Neural cell (in vitro differentiated cells): ENCODE measurements at regions not wholly inside any gene's neighbourhood (a gene's known extent, or its start where the extent isn't known, plus 50 kb on each side); places are given as distances from the start of the nearest gene placed in this dataset.

Experiments
- H2AFZ ChIP-seq: fragments of 200-600, 300-800 bp; sonication (generic), shearing (Covaris generic); 2 replicates; pipeline ENCODE4 v1.6.0; 2014; ENCODE audit warnings: low read depth, mild to moderate bottlenecking, antibody characterized with exemption, low read length, moderate library complexity
- H3F3A ChIP-seq: fragments of 200-600 bp; shearing (Covaris generic); 2 replicates; pipeline ENCODE4 v1.6.1; 2016; ENCODE audit warnings: mild to moderate bottlenecking, moderate library complexity, mixed read lengths, antibody characterized with exemption, low read length; ENCODE audit not compliant: insufficient read depth, poor library complexity, severe bottlenecking
- H3K27ac ChIP-seq: fragments of 200-600, 300-800 bp; sonication (generic), shearing (Covaris generic); 2 replicates; pipeline ENCODE4 v1.5.1; 2014; ENCODE audit warnings: mild to moderate bottlenecking, low read length, moderate library complexity
- H3K27me3 ChIP-seq: fragments of 300-800, 200-600 bp; sonication (generic), shearing (Covaris generic); 2 replicates; pipeline ENCODE4 v1.6.0; 2014; ENCODE audit warnings: mild to moderate bottlenecking, low read depth, low read length, moderate library complexity; ENCODE audit not compliant: insufficient read depth
- H3K36me3 ChIP-seq: fragments of 300-800, 200-600 bp; sonication (generic), shearing (Covaris generic); 2 replicates; pipeline ENCODE4 v1.5.1; 2014; ENCODE audit warnings: mild to moderate bottlenecking, antibody characterized with exemption, low read length, moderate library complexity; ENCODE audit not compliant: insufficient read depth
- H3K4me2 ChIP-seq: fragments of 300-800, 200-600 bp; sonication (generic), shearing (Covaris generic); 2 replicates; pipeline ENCODE4 v1.6.0; 2014; ENCODE audit warnings: mild to moderate bottlenecking, low read length
- H3K4me3 ChIP-seq: fragments of 300-800, 200-600 bp; sonication (generic), shearing (Covaris generic); 2 replicates; pipeline ENCODE4 v1.5.1; 2014; ENCODE audit warnings: mild to moderate bottlenecking, low read length, moderate library complexity
- H3K79me2 ChIP-seq: fragments of 200-600 bp; shearing (Covaris generic); replicated peaks from 2 replicates; pipeline ENCODE4 v1.6.0; 2014; ENCODE audit warnings: mild to moderate bottlenecking, low read length, moderate library complexity; ENCODE audit not compliant: insufficient read depth
- H3K9ac ChIP-seq: fragments of 300-800, 200-600 bp; sonication (generic), shearing (Covaris generic); 2 replicates; pipeline ENCODE4 v1.6.1; 2016; ENCODE audit warnings: mild to moderate bottlenecking, low read length, mixed read lengths
- H3K9me2 ChIP-seq: fragments of 200-600 bp; shearing (Covaris generic); 2 replicates; pipeline ENCODE4 v1.6.1; 2016; ENCODE audit warnings: mild to moderate bottlenecking, low read length, mixed read lengths; ENCODE audit not compliant: insufficient read depth
- H3K9me3 ChIP-seq: fragments of 200-600, 300-800 bp; sonication (generic), shearing (Covaris generic); 2 replicates; pipeline ENCODE4 v1.6.1; 2016; ENCODE audit warnings: mild to moderate bottlenecking, mixed run types, low read length, moderate library complexity, mixed read lengths
- H4K20me1 ChIP-seq: fragments of 200-600 bp; shearing (Covaris generic); 2 replicates; pipeline ENCODE4 v1.6.1; 2016; ENCODE audit warnings: mild to moderate bottlenecking, mixed run types; ENCODE audit not compliant: insufficient read depth
- CTCF ChIP-seq: fragments of 450-650 bp; IDR thresholded peaks from 2 replicates; pipeline ENCODE4 v1.5.1; 2014; ENCODE audit warnings: antibody characterized with exemption, mild to moderate bottlenecking, moderate library complexity; ENCODE audit not compliant: poor library complexity, severe bottlenecking
- EP300 ChIP-seq: fragments of 450-650 bp; conservative IDR thresholded peaks from 2 replicates; pipeline ENCODE4 v1.6.1; 2014; ENCODE audit warnings: antibody characterized with exemption, mild to moderate bottlenecking, moderate library complexity; ENCODE audit not compliant: poor library complexity, severe bottlenecking
- EZH2 ChIP-seq: fragments of 200-600, 300-800 bp; shearing (Covaris generic), sonication (generic); IDR thresholded peaks from 2 replicates; pipeline ENCODE4 v1.6.1; 2014; ENCODE audit warnings: antibody characterized with exemption, low read length, borderline replicate concordance, mild to moderate bottlenecking; ENCODE audit not compliant: insufficient read depth, poor library complexity, severe bottlenecking
- MXI1 ChIP-seq: fragments of 450-650 bp; conservative IDR thresholded peaks from 2 replicates; pipeline ENCODE4 v1.6.1; 2014; ENCODE audit warnings: antibody characterized with exemption, mild to moderate bottlenecking; ENCODE audit not compliant: poor library complexity, severe bottlenecking
- POLR2AphosphoS5 ChIP-seq: IDR thresholded peaks from 2 replicates; pipeline ENCODE4 v1.6.1; 2012
- RAD21 ChIP-seq: fragments of 450-650 bp; conservative IDR thresholded peaks from 2 replicates; pipeline ENCODE4 v1.6.1; 2014; ENCODE audit warnings: antibody characterized with exemption, mild to moderate bottlenecking, moderate library complexity
- SMC3 ChIP-seq: fragments of 450-650 bp; conservative IDR thresholded peaks from 2 replicates; pipeline ENCODE4 v1.6.1; 2014; ENCODE audit warnings: antibody characterized with exemption, mild to moderate bottlenecking, moderate library complexity; ENCODE audit not compliant: poor library complexity
- TAF1 ChIP-seq: IDR thresholded peaks from 2 replicates; pipeline ENCODE4 v1.6.1; 2012; ENCODE audit warnings: low read depth
- TF ChIP-seq, protein P1 (sequence below): IDR thresholded peaks from 2 replicates; pipeline ENCODE4 v1.6.1; 2012; ENCODE audit warnings: borderline replicate concordance

DNA sequence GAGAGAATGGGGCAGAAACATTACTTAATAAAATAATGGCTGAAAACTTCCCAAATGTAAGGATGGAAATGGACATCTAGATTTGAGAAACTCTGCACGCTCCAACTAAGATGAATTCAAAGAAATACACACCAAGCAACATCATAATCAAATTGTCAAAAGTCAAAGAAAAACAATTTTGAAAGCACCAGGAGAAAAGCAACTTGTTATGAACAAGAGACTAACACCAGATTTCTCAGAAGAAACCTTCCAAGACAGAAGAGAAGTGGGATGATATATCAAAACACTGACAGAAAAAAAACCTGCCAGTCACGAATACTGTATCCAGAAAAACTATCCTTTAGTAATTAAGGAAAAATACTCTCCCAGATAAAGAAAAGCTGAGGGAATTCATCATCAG lies 208.6 kb upstream of the SAMSN1 start:
- H3K79me2 ChIP-seq = no peaks in the 10 kb centered on the region
- H3F3A ChIP-seq = no peaks in the 10 kb centered on the region
- H3K9me2 ChIP-seq = no peaks in the 10 kb centered on the region
- no peak overlapping the region for H2AFZ ChIP-seq
- H3K9ac ChIP-seq = no peak overlapping the region
- no peak overlapping the region for H3K4me2 ChIP-seq
- no peak overlapping the region for H3K27ac ChIP-seq
- TF ChIP-seq SMC3 (no peak), EZH2 (no peak), EP300 (no peak), TAF1 (no peak), RAD21 (no peak), MXI1 (no peak), POLR2AphosphoS5 (no peak), CTCF (no peak)
- TF ChIP-seq, protein P1, sequence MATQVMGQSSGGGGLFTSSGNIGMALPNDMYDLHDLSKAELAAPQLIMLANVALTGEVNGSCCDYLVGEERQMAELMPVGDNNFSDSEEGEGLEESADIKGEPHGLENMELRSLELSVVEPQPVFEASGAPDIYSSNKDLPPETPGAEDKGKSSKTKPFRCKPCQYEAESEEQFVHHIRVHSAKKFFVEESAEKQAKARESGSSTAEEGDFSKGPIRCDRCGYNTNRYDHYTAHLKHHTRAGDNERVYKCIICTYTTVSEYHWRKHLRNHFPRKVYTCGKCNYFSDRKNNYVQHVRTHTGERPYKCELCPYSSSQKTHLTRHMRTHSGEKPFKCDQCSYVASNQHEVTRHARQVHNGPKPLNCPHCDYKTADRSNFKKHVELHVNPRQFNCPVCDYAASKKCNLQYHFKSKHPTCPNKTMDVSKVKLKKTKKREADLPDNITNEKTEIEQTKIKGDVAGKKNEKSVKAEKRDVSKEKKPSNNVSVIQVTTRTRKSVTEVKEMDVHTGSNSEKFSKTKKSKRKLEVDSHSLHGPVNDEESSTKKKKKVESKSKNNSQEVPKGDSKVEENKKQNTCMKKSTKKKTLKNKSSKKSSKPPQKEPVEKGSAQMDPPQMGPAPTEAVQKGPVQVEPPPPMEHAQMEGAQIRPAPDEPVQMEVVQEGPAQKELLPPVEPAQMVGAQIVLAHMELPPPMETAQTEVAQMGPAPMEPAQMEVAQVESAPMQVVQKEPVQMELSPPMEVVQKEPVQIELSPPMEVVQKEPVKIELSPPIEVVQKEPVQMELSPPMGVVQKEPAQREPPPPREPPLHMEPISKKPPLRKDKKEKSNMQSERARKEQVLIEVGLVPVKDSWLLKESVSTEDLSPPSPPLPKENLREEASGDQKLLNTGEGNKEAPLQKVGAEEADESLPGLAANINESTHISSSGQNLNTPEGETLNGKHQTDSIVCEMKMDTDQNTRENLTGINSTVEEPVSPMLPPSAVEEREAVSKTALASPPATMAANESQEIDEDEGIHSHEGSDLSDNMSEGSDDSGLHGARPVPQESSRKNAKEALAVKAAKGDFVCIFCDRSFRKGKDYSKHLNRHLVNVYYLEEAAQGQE = no peak
- no peaks in the 10 kb centered on the region for H3K9me3 ChIP-seq
- H4K20me1 ChIP-seq = no peaks in the 10 kb centered on the region
- H3K27me3 ChIP-seq = no peaks in the 10 kb centered on the region
- H3K4me3 ChIP-seq = no peak overlapping the region
- H3K36me3 ChIP-seq = no peaks in the 10 kb centered on the region

DNA sequence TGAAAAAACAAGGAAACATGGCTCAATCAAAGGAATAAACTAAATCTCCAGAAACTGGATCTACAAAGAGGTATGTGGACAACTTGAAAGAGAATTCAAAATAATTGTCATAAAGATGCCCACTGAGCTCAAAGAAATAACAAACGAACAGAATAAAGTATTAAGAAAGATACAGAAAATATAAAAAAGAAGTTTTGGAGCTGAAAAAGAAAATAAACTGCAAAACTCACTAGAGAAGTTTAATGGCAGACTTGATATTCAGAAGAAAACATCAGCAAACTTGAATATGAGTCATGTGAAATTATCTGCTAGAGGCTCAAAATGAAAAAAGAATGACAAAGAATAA lies 208.1 kb upstream of the SAMSN1 start:
- Histone ChIP-seq H3K9me3 (no peaks in the 10 kb centered on the region), H3K36me3 (no peaks in the 10 kb centered on the region), H3K4me3 (no peak overlapping the region), H2AFZ (no peak overlapping the region), H3K27me3 (no peaks in the 10 kb centered on the region), H3K9ac (no peak overlapping the region), H3F3A (no peaks in the 10 kb centered on the region), H3K4me2 (no peak overlapping the region), H3K27ac (no peak overlapping the region), H3K79me2 (no peaks in the 10 kb centered on the region), H3K9me2 (no peaks in the 10 kb centered on the region), H4K20me1 (no peaks in the 10 kb centered on the region)
- TF ChIP-seq EZH2 = no peak
- TF ChIP-seq, protein P1 = no peak
- no peak for TF ChIP-seq MXI1
- no peak for TF ChIP-seq RAD21
- TF ChIP-seq CTCF = no peak
- no peak for TF ChIP-seq SMC3
- TF ChIP-seq TAF1 = no peak
- TF ChIP-seq EP300 = no peak
- TF ChIP-seq POLR2AphosphoS5 = no peak
